Activated B cell treated with CpG ODN at 0.5 μM for 24 hours (primary cell): ENCODE measurements at regions not wholly inside any gene's neighbourhood (a gene's known extent, or its start where the extent isn't known, plus 50 kb on each side); places are given as distances from the start of the nearest gene placed in this dataset.

Source experiments
- ATAC-seq: fragments of 200-7000 bp; cut with Tn5 transposase; one replicate; pipeline ENCODE4 v1.10.0; 2021; ENCODE audit warnings: low read depth, mild to moderate bottlenecking, moderate library complexity
- CTCF ChIA-PET: fragments of 350-600 bp; sonication (Branson Sonifier 250); formaldehyde crosslinking; loops from one replicate; lab custom pipeline; 2021; ENCODE audit warnings: antibody characterized with exemption; lab: Charles Lee
- POLR2A ChIA-PET: fragments of 350-600 bp; sonication (Branson Sonifier 250); formaldehyde crosslinking; loops from one replicate; lab custom pipeline; 2021; ENCODE audit warnings: antibody characterized with exemption; lab: Charles Lee
- DNase-seq: peaks from one replicate; pipeline ENCODE4 v3.0.0; 2022
- H3K27ac Mint-ChIP-seq: one replicate; pipeline ENCODE4 v1.8.0; 2020; ENCODE audit warnings: mixed read lengths
- H3K27me3 Mint-ChIP-seq: one replicate; pipeline ENCODE4 v1.8.0; 2021; ENCODE audit warnings: mixed read lengths
- H3K36me3 Mint-ChIP-seq: one replicate; pipeline ENCODE4 v1.8.0; 2021; ENCODE audit warnings: low read depth, mixed read lengths
- H3K4me1 Mint-ChIP-seq: one replicate; pipeline ENCODE4 v1.8.0; 2021; ENCODE audit warnings: mixed read lengths
- H3K4me3 Mint-ChIP-seq: one replicate; pipeline ENCODE4 v1.8.0; 2020; ENCODE audit warnings: mild to moderate bottlenecking, mixed read lengths
- H3K9me3 Mint-ChIP-seq: one replicate; pipeline ENCODE4 v1.8.0; 2020; ENCODE audit warnings: mixed read lengths
- intact Hi-C: fragments of 100-400 bp; cut with micrococcal nuclease; formaldehyde crosslinking; loops from one replicate; pipeline ENCODE4 v1.15.1; 2024
- TF ChIP-seq, protein P1 (sequence below): fragments of 200-600 bp; IDR thresholded peaks from one replicate; pipeline ENCODE4 v1.8.0; 2022; ENCODE audit warnings: antibody characterized with exemption, mild to moderate bottlenecking

DNA sequence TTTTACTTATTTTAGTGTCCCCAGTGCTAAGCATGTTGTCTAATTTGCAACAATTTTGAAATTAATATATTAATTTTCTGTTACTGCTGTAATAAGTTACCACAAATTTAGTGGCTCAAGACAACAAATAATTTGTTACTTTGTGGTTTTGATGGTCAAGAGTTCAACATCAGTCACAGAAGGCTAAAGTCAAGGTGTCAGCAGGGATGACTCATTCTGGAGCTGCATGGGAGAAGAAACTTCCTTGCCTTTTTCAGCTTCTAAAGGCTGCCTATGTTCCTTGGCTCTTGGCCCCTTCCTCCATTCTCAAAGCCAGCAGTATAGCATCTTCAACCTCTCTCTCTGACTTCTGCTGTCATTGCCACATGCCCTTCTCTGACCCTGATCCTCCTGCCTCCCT is 271.8 kb downstream of the HLX start:
- Mint-ChIP-seq H3K4me1 (no peaks in the 10 kb centered on the region), H3K27me3 (no peaks in the 10 kb centered on the region), H3K36me3 (no peaks in the 10 kb centered on the region), H3K27ac (no peak overlapping the region), H3K9me3 (peaks cover 3% of the 10 kb centered on the region), H3K4me3 (no peak overlapping the region)
- ATAC-seq = no peak
- ChIA-PET CTCF (no interaction called here), POLR2A (no interaction called here)
- intact Hi-C loops = no loop called here
- DNase-seq = no peak
- TF ChIP-seq, protein P1, sequence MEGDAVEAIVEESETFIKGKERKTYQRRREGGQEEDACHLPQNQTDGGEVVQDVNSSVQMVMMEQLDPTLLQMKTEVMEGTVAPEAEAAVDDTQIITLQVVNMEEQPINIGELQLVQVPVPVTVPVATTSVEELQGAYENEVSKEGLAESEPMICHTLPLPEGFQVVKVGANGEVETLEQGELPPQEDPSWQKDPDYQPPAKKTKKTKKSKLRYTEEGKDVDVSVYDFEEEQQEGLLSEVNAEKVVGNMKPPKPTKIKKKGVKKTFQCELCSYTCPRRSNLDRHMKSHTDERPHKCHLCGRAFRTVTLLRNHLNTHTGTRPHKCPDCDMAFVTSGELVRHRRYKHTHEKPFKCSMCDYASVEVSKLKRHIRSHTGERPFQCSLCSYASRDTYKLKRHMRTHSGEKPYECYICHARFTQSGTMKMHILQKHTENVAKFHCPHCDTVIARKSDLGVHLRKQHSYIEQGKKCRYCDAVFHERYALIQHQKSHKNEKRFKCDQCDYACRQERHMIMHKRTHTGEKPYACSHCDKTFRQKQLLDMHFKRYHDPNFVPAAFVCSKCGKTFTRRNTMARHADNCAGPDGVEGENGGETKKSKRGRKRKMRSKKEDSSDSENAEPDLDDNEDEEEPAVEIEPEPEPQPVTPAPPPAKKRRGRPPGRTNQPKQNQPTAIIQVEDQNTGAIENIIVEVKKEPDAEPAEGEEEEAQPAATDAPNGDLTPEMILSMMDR = no peak

GRCh38 chr1:221154932-221155331 is 275.7 kb downstream of the HLX start:
- TF ChIP-seq, protein P1 = no peak
- Mint-ChIP-seq H3K4me1 (peaks cover 22% of the 10 kb centered on the region), H3K36me3 (no peaks in the 10 kb centered on the region), H3K27me3 (no peaks in the 10 kb centered on the region), H3K9me3 (peaks cover 3% of the 10 kb centered on the region), H3K4me3 (no peak overlapping the region), H3K27ac (no peak overlapping the region)
- intact Hi-C loops = loop anchor here (5.0 kb wide), 2 partner anchors 278 to 282 kb away; partner anchors contain the start of gene HLX
- ATAC-seq (no peak), DNase-seq (no peak)
- POLR2A ChIA-PET = no interaction called here
- CTCF ChIA-PET = no interaction called here

DNA sequence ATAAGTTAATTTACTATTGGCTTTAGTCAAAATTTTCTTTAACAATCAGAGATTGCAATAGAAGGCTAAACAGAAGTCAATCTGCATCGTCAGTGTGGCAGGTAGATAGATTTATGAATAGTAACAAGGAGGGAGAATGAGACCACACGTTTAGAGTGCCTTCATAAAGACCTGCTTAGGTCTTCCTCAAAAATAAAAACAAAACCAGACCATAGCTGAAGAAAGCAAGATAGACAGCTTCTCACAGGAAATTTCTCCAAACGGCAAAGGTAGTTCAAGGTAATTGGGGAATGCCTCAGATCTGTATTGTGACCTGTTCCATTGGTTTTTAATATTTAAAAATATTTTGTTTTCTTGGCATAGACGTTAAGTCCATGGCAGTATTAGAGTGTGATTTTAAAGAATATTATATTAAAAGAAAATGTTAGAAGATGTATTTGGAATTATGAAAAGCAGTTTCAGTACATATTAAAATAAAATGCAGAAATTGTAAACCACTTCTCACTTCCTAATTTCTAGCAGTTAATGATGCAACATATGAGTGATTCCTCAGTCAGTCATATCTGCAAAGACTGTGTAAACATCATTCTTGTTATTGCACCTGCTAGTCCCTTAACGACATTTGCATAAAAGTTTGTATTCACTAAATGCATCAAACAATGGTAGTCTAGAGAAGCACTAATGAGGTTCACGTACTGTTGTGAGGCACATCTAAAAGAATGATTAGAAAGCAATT is 278.0 kb downstream of the HLX start:
- Mint-ChIP-seq H3K9me3 (no peaks in the 10 kb centered on the region), H3K36me3 (no peaks in the 10 kb centered on the region), H3K4me3 (no peak overlapping the region), H3K4me1 (peaks cover 29% of the 10 kb centered on the region), H3K27ac (peak overlapping the region; percentile 74), H3K27me3 (peaks cover under 1% of the 10 kb centered on the region)
- intact Hi-C loops = loop anchor here (1.0 to 5.0 kb wide), 6 partner anchors 10 to 620 kb away; partner anchors contain the start of gene HLX
- ChIA-PET POLR2A (interaction anchor here (1.9 kb wide), 1 partner anchor 278 kb away, joined by 4 read pairs; the partner anchor contains the start of gene HLX), CTCF (interaction anchor here (0.9 kb wide), 1 partner anchor 248 kb away, joined by 3 read pairs; no protein-coding TSS in a partner anchor)
- DNase-seq (no peak), ATAC-seq (peak; percentile 93)
- TF ChIP-seq, protein P1 = no peak

DNA sequence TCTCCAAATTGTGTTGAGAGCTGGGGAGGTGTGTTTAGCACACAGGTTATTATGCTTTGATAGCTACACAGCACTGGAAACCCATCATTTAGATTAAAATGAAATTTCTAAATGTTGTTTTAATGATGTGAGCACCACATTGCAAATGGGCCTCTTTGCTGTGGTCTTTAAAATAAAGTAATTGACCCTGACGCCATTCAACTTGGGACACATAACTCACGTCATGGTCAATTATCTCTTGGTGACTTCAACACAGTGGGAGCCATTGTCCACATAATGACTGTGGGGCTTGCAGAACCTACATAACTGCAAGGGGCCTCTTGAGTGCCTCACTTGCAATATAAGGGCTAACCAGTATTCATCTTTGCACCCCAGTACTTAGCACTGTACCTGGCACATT is 280.4 kb downstream of the HLX start:
- Mint-ChIP-seq H3K27me3 (peaks cover 5% of the 10 kb centered on the region), H3K36me3 (no peaks in the 10 kb centered on the region), H3K9me3 (peaks cover 3% of the 10 kb centered on the region), H3K4me1 (peaks cover 44% of the 10 kb centered on the region), H3K27ac (no peak overlapping the region), H3K4me3 (no peak overlapping the region)
- intact Hi-C loops = loop anchor here (5.0 kb wide), 2 partner anchors 278 to 282 kb away; partner anchors contain the start of gene HLX
- TF ChIP-seq, protein P1 = no peak
- ChIA-PET CTCF (no interaction called here), POLR2A (no interaction called here)
- DNase-seq (no peak), ATAC-seq (no peak)

- intact Hi-C loops = no loop called here
- DNase-seq (no peak), ATAC-seq (no peak)
- TF ChIP-seq, protein P1 = no peak
- CTCF ChIA-PET = no interaction called here
- Mint-ChIP-seq H3K27me3 (peaks cover 14% of the 10 kb centered on the region), H3K4me3 (no peak overlapping the region), H3K27ac (no peak overlapping the region), H3K36me3 (no peaks in the 10 kb centered on the region), H3K9me3 (peaks cover 3% of the 10 kb centered on the region), H3K4me1 (peaks cover 61% of the 10 kb centered on the region)
- POLR2A ChIA-PET = no interaction called here
Measured at GRCh38 chr1:221161571-221162041, 282.4 kb downstream of the HLX start.
